ENCODE measurements at regions not wholly inside any gene's neighbourhood (a gene's known extent, or its start where the extent isn't known, plus 50 kb on each side); places are given as distances from the start of the nearest gene placed in this dataset.

DNA sequence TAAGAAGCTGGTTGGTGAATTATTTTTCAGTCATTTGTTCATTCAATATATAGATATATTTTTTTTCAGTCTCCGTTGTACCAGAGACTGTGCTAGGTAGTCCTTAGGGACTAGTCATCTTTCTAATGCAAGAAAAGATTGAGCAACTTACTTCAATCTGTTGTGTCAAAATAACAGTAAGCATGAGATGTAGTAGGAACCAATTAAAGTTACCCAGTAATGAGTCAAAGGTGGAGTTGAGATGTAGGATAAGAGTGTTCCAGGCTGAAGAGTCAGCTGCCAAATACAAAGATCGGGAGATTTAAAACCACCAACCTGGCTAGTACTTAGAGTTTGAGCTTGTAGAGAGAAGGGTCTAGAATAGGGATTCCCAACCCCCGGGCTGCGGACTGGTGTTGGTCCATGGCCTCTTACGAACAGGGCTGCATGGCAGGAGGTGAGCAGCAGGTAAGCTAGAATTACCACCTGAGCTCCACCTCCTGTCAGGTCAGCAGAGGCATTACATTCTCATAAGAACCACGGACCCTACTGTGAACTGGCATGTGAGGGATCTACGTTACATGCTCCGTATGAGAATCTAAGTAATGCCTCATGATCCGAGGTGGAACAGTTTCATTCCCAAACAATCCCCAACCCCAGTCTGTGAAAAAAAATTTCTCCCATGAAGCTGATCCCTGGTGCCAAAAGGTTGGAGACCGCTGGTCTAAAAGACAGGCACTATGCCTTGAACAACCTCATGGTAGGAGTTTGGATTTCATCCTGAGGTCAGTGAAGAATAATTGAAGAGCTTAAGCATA, 1241.5 kb upstream of the WWC1 start:
- Histone ChIP-seq H3K27ac (no peak overlapping the region), H3K9me3 (no peaks in the 10 kb centered on the region), H3K4me3 (no peak overlapping the region), H3K4me1 (peaks cover 0 to 9% (median 0%) of the 10 kb centered on the region in 4 donors), H3K36me3 (no peaks in the 10 kb centered on the region), H3K27me3 (peaks cover 0 to 2% of the 10 kb centered on the region in 2 donors)
- TF ChIP-seq, protein P1, sequence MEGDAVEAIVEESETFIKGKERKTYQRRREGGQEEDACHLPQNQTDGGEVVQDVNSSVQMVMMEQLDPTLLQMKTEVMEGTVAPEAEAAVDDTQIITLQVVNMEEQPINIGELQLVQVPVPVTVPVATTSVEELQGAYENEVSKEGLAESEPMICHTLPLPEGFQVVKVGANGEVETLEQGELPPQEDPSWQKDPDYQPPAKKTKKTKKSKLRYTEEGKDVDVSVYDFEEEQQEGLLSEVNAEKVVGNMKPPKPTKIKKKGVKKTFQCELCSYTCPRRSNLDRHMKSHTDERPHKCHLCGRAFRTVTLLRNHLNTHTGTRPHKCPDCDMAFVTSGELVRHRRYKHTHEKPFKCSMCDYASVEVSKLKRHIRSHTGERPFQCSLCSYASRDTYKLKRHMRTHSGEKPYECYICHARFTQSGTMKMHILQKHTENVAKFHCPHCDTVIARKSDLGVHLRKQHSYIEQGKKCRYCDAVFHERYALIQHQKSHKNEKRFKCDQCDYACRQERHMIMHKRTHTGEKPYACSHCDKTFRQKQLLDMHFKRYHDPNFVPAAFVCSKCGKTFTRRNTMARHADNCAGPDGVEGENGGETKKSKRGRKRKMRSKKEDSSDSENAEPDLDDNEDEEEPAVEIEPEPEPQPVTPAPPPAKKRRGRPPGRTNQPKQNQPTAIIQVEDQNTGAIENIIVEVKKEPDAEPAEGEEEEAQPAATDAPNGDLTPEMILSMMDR (IDR thresholded peaks at IDR 0.05), result no peak
- intact Hi-C loops (cut with DNase I; ENCODE audit: low total_unique reads), result no loop called here
- no peak for DNase-seq

DNA sequence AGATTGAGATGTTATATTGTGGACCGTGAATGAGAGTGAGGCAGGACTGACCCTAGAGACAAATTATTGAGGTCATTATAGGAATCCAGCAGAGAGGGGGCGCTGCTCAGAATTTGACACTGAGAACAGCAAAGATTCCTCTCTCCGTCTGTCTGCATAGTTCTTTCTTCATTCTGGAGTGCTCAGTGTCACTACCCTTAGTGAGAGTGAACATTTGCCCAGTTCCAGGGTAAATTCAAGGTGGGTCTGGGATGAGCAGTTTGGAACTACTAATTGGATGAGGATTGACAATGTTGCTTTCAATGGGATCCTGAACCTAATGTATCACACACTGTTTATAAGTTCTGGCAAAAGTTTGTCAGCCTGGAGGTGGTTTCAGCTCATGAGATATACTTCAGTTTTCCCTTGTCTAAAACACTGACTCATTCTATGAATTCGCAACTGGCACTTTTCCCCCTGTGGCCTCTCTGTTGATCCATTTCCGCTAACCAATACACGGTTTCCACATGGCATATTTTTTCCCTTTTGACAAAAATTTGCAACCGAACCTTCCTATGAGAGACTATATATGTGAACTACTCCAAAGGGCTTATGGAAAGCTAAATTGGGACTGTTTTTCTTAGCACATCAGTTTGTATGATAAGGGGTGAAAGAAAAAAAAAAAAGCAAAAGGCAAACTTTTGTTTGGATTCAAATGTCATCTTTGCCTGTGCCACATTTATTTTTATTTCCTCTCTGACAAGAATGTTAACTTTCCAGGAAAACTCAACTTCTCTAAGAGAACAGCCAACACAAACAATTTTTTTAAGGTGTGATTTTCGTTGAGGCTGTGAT, 1240.7 kb upstream of the WWC1 start:
- TF ChIP-seq, protein P1 (IDR thresholded peaks at IDR 0.05), result no peak
- intact Hi-C loops (cut with DNase I; ENCODE audit: low total_unique reads), result no loop called here
- no peak overlapping the region for H3K27ac ChIP-seq

DNA sequence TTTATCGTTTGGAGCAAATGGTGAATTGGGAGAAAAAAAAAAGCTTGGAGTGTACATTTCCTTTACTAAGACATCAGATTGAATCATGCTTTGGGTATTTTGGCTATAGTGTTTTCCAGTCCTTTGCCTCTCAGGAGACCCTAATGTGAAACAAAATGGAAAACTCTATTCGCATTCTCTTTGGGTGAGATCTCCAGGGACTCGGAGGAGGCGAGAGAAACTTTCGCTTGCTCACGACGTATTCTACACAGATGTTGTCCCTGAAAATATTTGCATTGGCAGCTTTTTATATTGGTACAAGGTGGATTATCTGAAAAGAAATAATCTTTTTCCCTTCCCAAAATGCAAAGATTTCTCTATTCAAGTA, 1240.1 kb upstream of the WWC1 start:
- Histone ChIP-seq H3K36me3 (no peaks in the 10 kb centered on the region), H3K4me3 (no peak overlapping the region), H3K4me1 (peaks cover 0 to 9% (median 0%) of the 10 kb centered on the region in 4 donors), H3K27ac (no peak overlapping the region), H3K27me3 (no peaks in the 10 kb centered on the region), H3K9me3 (no peaks in the 10 kb centered on the region)
- TF ChIP-seq, protein P1 (IDR thresholded peaks at IDR 0.05), result no peak
- no peak for DNase-seq
- intact Hi-C loops (cut with DNase I; ENCODE audit: low total_unique reads), result no loop called here

More for the DNA sequence above, 1240.7 kb upstream of the WWC1 start:
- H3K27me3 ChIP-seq, result no peaks in the 10 kb centered on the region
- no peaks in the 10 kb centered on the region for H3K9me3 ChIP-seq
- no peak for DNase-seq
- no peak overlapping the region for H3K4me3 ChIP-seq
- peaks cover 0 to 9% (median 0%) of the 10 kb centered on the region in 4 donors for H3K4me1 ChIP-seq
- H3K36me3 ChIP-seq, result no peaks in the 10 kb centered on the region

DNA sequence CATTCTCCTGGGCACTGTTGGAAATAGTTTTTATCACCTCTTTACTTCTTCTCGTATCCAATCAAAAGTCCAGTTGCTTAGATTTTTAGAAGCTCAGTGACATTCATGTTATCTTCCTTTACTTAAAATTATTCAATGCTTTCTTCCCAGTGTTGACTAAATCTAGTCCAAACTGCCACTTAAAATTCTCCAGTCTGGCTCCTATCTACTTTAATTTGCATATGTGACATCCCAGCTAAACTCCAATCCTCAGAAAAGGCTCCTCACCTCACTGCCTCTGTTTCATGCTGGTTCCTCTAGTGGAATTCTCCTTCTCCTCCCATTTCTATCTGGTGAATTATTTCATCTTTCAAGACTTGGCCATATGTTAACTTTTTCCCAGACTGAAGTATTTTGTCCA, 1238.7 kb upstream of the WWC1 start:
- no peaks in the 10 kb centered on the region for H3K36me3 ChIP-seq
- DNase-seq, result no peak
- intact Hi-C loops (cut with DNase I; ENCODE audit: low total_unique reads), result no loop called here

DNA sequence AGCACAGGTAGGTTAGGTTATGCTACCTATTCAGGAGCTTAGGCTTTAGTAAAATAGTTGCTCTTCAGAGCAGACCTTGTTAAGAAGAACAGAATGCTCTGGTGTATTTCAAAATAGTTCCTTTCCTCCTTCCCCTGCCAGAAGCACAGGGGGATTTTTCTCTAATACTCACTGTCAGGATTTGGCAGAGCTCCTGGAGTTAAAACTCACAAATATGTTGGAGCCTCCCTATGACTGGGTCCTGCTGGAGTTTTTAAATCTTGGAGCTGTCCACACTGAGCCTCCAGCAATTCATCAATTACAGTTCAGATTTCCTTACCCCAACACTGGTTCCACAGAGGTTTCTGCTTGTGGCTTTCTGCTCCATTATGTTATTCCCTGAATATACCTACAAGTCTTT, 1233.8 kb upstream of the WWC1 start:
- H3K27ac ChIP-seq, result no peak overlapping the region

More for the DNA sequence above, 1238.7 kb upstream of the WWC1 start:
- Histone ChIP-seq H3K4me1 (peaks cover 0 to 9% (median 0%) of the 10 kb centered on the region in 4 donors), H3K9me3 (no peaks in the 10 kb centered on the region), H3K27ac (no peak overlapping the region), H3K27me3 (no peaks in the 10 kb centered on the region), H3K4me3 (no peak overlapping the region)
- TF ChIP-seq, protein P1 (IDR thresholded peaks at IDR 0.05), result no peak

More for the DNA sequence above, 1233.8 kb upstream of the WWC1 start:
- no peaks in the 10 kb centered on the region for H3K27me3 ChIP-seq
- intact Hi-C loops (cut with DNase I; ENCODE audit: low total_unique reads), result no loop called here
- TF ChIP-seq, protein P1 (IDR thresholded peaks at IDR 0.05), result no peak
- no peak for DNase-seq
- H3K4me3 ChIP-seq, result no peak overlapping the region
- H3K4me1 ChIP-seq, result no peaks in the 10 kb centered on the region
- no peaks in the 10 kb centered on the region for H3K9me3 ChIP-seq
- H3K36me3 ChIP-seq, result no peaks in the 10 kb centered on the region

Data from tibial artery (tissue), 4 donors.